Fibroblast of the conjunctiva (primary cell): ENCODE measurements at regions not wholly inside any gene's neighbourhood (a gene's known extent, or its start where the extent isn't known, plus 50 kb on each side); places are given as distances from the start of the nearest gene placed in this dataset.

Source experiments
- DNase-seq: peaks from one replicate; pipeline ENCODE4 v3.0.0-alpha.2; 2010; ENCODE audit warnings: low read depth

DNA sequence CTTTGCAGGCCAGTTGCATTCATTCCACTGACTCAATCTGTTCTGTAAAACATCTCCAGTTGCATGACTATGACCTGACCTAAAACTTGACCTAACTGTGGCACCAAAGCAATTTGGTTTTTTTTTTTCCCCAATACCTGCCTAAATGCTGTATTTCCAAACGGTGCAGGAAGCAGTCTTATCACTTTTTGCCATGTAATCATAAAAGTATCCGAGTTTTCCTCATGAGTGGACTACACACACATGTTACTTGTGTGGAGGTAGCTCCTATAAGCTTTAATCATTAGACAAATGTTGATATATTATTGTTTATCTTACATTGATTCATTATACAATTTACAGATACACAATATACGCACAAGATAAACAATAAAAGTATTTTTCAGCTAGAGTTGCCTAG is 373.7 kb downstream of the BTBD3 start:
- DNase-seq: no peak

DNA sequence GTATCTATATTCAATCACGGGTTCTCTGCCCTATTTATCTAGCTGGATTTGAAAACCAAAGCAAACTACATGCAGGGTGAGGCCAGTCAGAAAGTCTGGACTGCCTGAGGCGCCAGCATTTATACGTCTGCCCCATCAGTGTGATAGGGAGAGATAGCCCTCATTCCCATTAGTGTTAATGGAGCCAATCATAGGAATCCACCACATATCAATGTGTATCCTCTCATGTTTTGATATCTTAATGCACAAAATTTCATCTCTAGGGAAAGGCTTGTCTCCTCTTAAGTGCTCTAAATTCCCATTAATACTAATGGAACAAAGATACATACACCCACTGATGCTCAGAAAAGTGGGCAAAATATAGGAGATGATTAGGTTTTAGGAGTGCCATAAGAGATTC is 376.2 kb downstream of the BTBD3 start:
- DNase-seq: no peak

DNA sequence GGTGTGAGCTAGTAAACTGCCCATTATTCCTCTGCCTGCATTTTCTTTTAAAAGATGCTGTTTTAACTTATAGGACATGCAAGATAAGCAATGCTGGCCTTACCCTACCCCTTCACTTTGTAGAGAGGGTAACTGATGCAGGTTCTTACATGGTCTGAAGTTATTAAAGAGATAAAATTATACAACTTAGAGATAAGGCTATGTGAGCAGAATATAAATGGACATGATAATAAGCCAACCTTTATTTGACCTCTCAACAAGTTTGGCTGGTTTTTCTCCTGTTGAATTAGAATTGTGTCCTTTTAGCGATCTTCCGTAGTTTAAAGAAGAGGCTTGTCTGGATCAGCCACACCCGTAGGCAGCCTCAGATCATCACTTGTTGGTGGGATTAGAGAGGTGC is 377.0 kb downstream of the BTBD3 start:
- DNase-seq: no peak

DNA sequence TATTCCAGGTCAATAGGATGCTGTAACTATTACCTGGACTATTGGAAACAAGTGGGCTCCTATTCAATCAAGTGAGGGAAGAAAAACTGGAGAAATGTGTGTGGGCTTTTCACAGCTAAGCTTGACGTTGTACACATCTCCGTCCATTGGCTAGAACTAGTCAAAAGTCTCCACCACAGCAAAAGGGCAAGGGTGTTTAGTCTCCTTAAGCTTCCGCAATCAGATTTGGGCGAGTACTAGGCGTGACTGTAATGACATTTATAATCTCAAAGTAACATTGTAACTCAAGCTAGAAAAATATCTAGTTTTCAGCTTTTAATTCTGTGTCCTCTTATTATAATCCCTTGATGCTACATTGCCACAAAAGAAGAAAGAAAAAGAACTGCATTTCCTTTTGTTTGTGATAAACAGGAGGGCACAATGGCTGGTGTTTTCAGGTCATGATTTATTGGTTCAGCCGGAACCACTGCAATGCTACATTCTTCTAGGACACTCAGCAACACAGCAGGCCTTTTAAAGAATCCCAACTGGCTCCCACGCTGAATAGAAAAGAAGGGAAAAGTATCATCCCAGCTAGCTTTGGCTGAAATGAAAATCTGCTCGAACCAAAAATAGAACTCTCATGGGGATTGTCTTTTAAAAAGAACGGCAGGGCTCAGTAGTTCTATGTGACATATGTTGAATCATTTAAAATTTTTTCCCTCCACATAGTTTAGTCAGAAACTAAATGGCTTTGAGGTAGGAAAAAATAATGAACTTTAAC is 387.7 kb downstream of the BTBD3 start:
- no peak for DNase-seq

DNA sequence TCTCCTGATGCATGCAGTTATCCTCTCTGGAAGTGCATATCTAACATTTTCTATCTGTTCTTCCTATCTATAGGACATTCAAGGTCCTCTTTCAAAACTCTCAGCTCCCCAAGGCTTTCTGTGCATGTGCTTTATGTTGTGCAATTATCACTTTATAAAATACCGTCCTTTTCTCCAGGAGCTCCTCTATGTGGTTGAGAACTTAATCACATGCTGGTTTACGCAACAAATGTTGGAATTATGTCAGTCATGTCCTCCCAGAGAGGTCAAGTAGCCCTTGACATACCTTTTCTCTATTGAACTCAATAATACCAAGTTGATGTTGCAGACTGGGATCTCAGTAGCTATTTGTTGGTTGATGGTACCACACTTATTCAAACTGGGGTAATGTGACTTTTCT is 388.4 kb downstream of the BTBD3 start:
- no peak for DNase-seq

DNA sequence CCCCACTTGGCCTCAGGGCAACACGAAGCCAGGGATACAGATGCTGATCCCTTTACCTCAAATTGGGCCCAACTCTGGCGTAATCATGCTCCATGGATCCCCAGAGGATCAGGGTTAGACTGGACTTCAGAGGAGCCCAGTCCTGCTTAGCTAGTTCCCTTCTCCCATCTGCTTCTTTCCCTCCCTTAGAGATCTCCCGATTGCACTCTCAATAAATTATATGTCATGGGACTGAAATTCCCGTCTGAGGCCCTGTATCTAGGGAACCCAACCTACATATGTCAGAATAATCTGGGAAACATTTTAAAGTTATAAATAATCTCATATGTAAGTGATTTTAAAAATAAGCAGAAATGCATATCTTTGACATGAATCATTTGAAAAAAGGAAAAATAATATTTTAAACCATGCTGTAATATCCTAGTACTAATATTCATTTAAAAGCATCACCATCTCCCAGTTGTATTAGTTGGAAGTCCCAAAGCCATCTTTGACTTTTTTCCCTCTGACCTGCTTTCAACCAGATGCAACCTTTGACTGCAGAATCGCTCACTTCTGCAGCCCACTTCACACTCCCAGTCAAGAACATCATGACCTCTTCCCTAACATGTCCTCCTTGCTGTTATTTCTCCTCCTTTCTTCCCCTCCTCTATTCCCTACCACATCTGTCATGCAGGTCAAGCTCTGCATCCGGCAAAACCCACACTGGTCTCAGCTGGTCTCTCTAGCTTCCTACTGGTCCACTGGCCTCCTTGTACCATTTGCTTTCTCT is 393.6 kb downstream of the BTBD3 start:
- DNase-seq: no peak

DNA sequence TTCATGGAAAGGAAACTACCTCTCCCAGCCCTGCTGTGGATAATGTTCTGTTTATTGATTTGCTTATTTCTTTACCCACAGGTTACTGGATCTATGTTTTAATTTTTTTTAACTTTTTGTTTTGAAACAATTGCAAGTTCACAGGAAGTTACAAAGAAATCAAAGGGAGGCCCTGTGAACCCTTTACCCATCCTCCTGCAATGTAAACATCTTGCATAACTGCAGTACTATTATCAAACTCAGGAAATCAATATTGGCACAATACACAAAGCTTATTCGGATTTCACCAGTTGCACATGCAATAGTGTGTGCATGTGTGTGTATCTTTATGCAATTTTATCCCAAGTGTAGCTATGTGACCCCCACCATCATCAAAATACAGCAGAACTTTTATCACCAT is 398.0 kb downstream of the BTBD3 start:
- DNase-seq: no peak

DNA sequence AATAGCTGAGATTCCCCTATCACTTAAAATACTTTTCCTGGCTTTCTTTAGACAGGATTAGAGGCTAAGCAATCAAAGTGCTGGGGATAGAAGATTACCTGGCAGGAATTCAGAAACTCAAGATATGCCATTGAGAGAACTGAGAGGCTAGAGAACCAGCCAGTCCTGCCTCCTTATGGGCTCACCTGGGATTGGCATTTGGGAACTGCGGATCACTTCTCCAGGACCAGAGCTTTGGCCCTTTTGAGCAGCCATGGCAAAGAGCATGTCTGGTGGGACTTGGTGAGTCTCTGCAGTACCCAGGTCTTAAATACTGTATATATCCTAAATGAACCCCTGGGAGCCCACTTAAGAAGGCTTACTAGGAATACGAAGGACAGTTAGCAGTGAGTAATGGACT is 399.1 kb downstream of the BTBD3 start:
- no peak for DNase-seq

DNA sequence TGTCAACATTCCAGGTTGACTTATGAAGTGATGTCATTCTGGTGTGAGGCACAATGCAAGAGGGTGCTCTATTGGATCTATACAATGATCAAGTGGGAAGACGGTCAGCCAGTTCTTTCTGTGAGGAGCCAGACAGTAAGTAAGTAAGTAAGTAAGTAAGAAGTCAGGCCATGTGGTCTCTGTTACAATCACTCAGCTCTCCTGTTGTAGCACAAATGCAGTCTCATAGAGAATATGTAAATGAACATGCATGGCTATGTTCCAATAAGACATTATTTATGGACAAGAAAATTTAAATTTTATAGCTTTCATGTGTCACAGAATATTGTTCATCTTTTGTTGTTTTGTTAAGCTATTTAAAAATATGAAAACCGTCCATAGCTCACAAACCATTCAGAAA is 399.7 kb downstream of the BTBD3 start:
- no peak for DNase-seq

DNA sequence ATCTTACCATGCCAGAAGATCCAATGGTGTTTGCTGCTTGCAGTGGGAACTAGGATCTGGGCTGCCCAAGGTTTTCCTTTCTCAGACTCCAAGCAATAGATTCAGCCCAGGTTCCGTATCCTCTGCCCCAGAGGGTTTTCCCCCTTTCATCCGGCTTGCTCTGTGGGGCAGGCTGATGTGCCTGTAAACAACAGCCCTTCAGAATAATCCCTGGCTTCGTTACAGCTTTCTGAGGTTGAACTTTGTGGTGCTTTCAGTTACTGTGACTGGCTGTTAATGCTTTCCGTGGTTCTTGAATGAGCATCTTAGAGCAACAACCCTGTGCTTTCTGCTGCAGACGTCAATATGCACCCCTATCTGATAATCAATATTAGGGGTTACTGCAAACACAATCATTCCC is 400.4 kb downstream of the BTBD3 start:
- no peak for DNase-seq

DNA sequence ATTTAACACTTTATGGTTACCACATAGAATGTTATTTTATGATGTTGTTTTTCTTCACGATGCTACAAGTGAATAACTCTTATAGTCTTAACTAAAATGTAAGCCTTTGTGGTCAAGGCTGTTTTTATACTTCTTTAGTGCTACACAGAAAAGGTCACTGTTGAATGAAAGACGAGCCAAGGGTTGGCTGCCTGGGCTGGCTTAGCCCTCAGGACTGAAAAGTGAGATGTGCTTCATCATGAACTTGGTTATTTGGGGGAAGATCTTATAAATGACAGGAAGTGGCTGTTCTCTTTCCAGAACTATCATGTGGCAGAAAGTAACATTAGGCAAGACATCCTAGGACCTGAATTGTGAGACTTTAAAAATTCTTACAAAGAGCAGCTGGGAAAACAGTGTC is 404.0 kb downstream of the BTBD3 start:
- DNase-seq: no peak

DNA sequence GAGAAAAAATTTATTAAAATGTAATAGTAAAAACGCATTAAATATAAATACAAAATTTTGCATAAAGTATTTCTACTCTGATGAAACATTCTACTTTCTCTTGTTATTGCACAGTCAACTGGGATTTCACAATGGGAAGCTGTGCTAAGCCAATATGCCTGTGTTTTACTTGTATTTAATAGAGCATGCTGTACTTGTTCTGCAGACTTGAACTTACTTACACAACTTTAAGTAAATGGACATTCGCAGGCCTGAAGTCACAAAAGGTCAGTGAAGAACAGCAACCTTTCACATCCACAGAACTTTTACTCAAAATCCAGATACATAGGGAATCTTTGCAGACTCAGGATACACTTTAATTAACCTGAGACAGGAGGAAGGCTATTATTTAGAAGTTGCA is 409.5 kb downstream of the BTBD3 start:
- DNase-seq: no peak

DNA sequence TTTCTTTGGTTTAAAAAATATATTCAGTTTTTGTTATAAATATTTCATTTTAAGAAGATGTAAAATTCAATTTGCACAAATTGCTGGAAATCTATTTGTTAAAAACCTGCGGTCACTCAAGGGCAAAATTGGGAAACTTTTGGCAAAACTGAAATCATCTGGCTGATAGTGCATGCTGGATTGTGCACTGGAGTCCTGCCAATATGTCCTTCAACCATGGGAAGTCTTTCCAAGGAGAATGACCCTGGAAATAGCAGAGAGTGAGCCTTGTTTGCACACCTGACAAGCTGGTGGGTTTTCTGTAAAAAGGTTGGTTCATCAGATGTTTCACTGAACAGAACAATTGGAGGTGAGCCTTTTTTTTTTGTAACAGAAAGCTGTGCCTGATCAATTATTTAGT is 413.5 kb downstream of the BTBD3 start:
- no peak for DNase-seq

DNA sequence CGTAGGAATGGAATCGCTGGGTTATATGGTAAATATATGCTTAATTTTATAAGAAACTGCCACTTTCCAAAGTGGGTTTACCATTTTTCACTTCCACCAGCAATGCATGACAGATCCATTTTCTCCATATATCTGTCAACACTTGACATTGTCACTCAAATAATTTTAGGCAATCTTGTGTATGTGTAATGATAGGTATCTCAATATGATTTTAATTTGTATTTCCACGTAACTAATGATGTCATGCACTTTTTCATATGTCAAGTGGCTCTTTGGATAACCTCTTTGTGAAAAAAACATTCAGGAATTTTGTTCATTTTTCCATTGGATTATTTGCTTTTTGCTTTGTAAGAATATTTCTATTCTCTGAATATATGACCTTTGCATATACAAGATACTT is 419.9 kb downstream of the BTBD3 start:
- DNase-seq: no peak

DNA sequence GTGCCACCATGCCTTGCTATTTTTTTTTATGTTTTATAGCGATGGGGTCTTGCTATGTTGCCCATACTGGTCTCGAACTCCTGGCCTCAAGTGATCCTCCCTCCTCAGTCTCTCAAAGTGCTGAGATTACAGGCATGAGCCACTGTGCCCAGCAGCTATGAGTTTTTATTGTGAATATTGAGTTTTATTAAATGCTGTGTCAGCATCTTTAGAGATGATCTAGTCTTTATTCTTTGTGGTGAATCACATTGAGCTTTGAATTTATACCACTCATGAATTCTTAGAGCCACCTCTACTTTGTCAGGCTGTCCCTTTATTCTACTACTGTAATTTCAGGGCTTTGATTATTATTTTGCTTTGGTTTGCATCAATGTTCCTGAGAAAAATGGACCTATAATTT is 428.3 kb downstream of the BTBD3 start:
- DNase-seq: no peak

DNA sequence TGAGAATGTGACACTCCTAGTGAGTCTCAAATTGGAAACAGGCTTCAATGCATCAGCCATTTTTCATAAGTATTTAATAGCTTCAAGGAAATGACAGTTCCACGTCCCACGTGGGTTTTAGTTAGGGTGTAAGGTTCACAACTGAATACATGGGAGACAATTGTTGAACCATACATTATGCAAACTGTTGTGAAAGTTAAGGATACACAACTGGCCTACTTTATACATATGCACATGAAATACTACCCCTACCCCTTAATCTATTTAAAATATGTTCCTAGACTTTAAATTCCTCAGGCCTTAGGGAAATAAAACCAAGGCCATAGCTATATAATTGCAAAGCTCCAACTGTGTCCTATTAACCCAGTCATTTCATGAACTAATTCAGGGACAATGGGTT is 436.1 kb downstream of the BTBD3 start:
- DNase-seq: no peak

DNA sequence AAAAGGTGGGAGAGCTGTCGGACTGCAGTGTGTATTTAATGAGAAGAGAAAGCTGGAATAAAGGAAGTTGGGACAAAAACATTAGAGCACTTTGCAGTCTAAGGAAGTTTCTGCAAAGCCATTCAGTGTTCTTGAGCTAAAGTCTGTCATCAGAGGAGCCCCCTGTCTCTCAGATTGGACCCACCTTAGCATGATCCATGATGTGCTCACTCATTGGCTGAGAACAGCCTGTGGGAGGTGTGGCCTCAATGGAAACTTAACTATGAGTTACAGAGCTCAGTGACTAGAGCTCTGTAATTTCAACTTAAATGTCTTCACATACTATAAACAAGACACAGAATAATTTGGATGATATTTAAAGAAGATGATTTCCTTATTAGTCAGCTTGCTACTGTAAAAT is 437.0 kb downstream of the BTBD3 start:
- no peak for DNase-seq

DNA sequence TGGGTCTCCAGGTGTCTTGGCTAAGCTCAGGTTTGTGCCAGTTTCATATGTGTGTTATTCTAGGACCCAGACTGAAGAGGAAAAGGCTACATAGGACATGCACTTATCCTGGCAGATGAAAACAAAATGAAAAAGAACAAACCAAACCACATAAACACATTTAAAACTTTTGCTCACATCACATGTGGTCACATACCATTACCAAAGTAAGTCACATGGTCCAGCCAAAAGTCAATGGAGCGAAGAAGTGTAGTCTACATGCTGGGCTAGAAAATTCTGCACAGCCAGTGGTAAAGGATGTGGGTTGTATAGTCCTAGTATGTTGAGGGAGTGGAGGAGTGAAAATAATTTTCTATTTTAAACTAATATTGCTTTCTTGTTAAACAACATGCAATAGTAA is 437.5 kb downstream of the BTBD3 start:
- no peak for DNase-seq

DNA sequence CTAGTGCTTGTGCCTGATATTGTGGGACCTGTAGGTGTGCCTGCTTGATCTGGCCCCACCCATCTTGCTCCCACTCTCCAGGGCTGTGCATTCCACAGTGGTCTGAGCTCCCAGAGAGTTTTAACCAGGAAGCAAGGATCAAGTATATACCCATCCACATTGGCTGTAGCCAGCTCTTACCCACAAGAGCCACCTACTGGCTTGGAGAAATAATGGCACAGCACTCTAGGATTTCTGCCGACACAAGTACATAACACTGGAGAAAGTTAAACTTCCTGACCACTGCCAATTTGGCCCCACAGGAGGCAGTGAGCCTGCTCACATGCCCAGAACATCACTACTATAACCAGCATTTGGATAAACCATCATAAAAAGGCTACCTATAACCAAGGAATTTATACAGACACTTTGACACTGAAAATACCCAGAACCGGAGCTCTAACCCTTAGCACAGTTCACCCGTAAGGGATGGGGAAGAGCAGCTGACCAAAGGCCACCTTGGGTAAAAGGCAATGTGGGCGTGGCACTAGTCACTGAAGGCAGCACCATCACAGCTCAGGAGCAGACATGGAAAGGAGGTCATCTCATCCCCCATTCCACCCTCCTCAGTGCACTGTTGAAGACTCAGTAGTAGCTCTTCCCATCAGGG is 440.4 kb downstream of the BTBD3 start:
- no peak for DNase-seq

DNA sequence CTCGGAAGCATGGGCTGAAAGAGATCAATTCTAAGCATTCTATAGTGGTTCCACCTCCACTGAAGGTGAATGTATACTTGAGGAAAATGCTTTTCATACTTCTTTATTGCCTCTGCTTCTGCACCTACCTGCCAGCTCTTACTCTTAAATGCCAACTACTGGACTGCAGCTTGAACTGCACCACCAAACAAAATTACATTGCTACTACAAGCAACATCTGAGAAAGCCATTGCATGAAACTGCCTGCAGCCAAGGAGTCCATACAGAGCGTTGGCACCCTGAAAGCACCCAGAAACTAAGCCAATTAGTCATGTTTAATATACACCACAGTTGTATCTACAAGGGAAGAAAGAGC is 440.9 kb downstream of the BTBD3 start:
- DNase-seq: no peak

DNA sequence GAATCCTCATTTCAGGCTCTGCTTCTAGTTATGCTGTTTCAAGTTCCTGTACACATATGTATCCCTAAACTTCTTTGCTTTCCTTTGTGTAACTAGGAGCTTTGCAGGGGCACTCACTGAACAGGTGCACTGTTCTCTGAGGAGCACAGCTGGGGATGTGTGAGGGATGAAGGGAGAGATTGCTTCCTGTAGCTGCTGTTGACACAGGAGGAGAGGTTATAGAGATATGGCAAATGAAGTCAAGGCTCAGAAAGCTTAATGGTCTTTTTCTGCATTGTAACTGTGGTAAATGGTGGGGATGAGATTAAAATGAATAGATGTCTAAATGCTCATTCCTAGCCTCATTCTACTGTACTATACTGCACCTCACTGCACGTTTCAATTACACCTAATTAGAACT is 454.3 kb downstream of the BTBD3 start:
- DNase-seq: no peak

DNA sequence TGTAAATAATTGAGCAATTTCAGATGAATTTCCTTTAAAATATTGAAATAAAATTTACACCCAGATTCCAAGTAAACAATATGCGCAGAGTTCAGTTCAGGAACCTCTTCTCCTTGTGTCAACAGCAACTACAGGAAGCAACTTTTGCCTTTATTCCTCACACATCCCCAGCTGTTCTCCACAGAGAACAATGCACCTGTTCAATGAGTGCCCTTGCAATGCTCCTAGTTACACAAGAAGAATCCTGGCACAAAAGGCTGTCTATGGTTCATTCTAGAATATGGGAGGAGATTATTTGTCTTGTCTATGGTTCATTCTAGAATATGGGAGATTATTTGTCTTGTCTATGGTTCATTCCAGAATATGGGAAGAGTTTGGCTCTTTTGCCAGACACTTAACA is 454.9 kb downstream of the BTBD3 start:
- DNase-seq: no peak

DNA sequence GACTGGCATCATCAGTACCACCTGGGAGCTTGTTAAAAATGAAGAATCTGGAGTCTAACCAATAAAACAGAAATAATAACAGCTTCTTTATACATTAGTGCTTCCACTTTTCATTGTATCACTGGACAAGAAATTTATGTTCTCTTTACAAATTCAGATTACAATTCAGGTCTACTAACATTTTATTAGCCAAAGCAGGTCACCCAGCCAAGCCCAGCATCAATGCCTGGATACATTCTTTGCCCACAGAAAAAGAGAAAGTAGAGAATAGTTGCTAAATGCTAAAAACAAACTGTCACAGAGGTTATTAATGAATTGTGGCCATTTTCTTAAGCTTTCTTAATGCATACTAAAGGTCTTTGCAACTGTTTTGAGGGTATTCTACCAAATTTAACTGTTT is 458.3 kb downstream of the BTBD3 start:
- DNase-seq: no peak

DNA sequence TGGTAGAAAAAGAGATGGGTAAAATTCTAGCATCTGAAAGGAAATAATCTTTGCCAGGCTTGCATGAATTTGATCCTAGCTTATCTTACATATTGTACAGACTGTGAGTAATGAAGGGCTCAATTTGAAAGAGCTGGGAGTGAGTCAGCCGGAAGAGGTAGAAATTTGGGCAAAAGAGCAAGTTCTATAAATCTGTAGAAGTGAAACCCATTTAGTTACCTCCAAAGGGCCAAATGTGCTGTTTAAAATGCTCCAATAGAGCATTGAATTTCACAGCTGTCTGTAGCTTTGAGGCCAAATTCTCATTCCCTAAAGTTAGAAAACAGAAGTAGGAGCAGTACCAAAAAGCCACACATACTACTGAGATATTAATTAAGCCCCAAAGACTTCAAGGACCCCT is 466.1 kb downstream of the BTBD3 start:
- DNase-seq: no peak
